Kidney glomerular epithelial cell (primary cell): ENCODE measurements at regions not wholly inside any gene's neighbourhood (a gene's known extent, or its start where the extent isn't known, plus 50 kb on each side); places are given as distances from the start of the nearest gene placed in this dataset.
A peak's percentile ranks its signal among the peaks of the same experiment; 100 is the strongest.

Experiments used
- DNase-seq: peaks from one replicate; lab custom pipeline; 2025; lab: John Stamatoyannopoulos, UW

DNA sequence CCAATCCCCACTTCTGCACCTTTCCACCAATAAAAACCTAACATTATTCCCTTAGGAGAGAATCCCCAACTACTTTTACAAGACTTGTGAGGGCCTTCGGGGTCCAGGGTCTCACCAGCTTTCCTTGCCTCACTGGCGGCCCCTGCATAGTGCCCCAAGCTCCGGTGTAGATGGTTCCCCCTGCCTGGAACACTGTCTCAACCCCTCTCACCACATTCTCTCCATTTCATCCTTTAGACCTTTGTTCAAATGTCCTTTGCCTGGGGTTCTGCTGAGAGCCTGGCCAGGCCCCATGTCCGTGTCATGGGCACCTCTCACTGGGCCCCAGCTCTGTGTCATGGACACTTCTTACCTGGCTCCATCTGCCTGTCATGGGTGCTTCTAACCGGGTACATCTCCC is 64.5 kb upstream of the SORCS3 start:
- no peak for DNase-seq

DNA sequence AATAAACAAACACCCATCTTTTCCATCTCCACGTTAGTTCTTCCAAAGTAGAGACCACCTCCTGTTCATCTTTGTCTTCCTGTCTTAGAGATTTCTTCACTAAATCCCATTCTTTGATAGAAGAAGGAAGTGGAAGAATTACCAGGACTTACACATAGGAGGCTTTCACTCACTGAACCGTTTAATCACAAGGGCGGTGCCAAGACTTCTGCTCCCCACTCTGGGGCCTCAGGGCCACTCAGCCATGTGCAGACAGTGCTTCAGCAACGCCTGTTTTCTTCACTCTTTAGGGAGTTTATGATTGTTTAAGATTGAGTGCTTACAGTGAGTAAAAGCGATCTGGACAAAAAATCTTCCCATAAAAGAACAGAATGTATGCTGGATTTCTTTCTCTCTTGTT is 63.9 kb upstream of the SORCS3 start:
- peak; percentile 40 for DNase-seq

DNA sequence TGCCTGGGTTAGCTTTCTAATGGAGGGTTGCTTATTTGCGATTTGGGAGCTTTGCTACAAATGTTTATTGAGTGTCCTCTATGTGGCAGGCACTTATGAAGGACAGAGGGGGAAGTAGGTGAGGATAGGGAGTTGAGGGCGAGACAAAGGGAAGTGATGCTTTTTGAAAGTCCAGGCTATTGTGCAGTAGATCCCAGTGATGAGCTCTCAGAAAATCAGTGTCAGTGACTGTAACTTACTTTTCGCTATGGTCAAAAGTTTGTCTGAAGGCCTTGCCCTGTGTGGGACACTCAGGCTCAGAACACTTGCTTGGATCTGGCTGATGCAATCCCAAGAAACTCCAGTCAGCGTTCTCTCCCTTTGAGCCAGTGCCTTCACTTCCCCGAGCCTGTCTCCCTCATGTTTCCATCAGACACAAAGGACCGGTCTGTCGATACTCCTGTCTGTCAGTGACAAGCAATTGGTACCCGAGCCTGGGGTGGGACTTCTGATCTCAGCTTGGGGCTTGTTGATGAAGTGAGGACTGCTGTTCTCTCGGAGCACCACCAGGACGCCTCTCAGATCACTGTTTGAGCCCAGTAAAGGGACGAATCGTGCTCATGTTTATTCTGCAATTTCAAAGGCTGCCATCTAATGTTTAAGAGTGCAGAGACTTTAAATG is 63.1 kb upstream of the SORCS3 start:
- no peak for DNase-seq

DNA sequence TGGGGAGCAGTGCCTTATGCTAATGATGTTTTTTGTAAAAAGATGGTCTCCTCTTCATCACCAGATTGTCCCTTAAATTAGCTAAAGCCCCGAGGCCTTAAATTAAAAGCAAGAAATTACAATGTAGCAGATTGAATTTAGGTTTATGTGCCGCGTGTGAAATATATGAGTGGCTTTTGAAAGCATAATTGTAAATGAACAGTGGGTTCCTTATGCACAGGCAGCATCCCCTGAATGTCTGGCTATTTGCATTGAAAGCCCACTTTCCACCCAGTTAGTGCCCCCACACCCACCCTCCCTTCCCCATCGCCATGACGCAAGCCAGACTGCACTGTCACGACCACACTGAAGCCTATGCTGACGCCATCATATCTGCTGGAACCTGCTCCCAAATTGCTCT is 62.4 kb upstream of the SORCS3 start:
- no peak for DNase-seq

DNA sequence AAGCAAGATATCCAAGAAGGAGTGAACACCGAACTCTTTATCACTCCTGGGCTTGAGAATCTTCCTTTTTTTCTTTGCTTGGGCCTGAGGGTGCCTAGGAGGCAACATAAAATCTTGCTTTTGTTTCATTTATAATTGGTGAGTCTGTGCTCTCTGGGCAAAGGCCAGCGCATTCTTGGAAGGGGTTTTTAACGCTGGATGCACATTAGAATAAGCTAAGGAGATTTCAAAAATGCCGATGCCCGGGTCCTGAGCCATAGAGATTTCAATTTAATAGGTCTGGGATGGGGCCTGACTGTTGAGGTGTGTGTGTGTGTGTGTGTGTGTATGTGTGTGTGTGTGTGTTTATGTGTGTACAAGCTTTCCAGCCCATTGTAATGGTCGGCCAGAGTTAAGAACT is 62.0 kb upstream of the SORCS3 start:
- no peak for DNase-seq

DNA sequence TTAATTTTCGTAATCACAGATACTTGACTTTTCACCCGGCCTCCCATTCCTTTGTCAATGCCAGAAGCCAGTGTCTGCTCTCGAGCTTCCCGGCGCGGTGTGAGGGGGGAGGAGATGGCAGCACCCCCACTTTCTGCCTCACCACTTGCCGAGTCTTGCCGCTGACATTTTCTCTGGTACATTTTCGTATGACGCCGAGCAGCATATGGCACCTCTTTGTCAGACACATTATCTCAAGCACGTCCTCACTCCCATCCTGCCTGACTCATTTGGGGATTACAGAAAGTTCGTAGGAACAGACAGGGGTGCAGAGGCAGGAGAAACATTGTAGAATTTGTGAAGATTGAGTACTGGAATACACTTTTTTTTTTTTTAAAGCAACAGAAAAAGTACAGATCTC is 60.8 kb upstream of the SORCS3 start:
- DNase-seq = no peak

DNA sequence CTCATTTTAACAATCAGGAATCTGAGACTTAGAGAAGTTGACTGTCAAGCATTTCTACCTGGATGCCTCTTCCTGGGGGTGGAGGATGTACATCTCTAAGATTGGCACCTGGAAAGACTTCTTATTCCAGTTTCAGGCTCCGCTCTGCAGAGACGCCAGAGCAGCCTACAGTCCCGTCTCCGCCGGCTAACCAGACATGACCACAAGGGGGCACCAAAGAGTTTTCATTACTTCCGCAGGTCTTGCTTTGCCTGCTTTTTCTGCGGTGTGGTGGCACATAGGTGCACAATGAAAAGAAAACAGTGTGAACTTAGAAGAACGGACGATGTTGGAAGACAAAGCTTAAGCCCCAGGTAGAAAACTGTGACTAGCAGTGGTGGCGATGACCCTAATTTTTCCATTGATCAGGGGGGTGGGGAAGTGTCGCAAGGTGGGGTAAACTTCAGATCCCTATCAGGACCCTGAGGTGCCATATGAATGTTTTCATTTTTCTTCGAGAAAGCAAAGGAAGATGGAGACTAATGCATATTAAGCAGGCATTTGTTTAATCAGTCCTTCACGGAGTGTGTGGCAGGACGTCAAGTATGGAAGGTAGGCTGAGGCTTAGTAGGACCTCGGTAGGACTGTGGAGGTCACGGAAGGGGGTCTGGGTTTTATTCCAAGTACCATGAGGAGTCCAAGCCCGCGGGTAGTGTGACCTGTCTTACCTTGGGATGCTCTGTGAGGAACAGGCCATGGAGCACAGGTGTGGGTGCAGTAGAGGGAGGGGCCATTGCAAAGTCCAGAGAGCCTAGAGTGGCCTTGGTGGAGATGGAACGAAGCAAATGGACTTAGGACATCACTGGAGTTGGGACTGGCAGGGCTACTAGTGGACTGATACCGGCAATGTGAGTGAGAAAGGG is 60.1 kb upstream of the SORCS3 start:
- peak; percentile 77 for DNase-seq

DNA sequence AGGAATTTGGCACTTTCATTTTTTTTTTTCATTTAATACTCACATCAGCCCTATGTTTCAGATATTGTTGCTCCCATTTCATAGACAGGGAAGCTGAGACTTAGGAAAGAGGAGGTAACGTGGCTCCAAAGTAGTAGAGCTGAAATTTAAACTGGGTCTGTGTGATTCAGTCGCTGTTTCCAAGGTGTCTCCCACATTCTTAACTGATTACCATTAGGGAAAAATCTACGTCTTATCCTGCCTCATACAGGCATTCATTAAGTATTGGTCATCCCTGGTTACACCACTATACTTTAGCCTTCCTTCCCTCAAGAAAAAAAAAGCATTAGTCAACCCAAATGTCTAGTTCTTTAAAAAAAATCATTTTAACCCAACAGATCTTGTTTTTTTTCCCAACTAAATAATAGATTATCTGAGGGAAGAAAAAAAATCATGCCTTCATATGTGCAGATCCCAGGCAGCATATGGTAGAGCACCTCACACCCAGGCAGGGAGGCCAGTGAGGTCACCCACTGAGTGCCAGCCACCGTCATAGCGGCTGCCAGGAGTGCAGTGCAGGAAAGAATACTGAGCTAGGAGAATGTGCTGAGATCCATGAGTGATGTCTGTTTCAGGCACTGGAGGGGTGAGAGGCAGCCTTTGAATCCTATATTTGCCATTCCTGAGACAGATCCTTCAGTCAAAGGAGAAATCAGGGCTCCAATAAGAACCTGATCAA is 59.0 kb upstream of the SORCS3 start:
- peak; percentile 38 for DNase-seq

DNA sequence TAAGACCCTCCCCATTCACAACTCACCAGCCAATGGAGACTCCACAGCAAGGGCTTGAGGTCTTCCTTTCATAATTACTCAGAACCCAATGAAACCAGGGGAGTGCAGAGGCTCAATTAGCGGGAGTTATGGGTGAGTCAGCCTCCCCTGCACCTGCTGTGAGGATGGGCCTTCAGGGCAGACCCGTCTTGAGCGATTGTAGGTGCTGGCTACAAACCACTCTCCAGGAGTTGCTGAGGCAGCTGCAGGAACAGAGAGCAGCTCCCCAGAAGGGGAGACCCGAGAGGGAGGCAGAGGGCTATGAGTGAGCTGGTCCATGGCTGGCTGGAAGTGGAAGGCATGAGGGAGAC is 58.5 kb upstream of the SORCS3 start:
- no peak for DNase-seq

DNA sequence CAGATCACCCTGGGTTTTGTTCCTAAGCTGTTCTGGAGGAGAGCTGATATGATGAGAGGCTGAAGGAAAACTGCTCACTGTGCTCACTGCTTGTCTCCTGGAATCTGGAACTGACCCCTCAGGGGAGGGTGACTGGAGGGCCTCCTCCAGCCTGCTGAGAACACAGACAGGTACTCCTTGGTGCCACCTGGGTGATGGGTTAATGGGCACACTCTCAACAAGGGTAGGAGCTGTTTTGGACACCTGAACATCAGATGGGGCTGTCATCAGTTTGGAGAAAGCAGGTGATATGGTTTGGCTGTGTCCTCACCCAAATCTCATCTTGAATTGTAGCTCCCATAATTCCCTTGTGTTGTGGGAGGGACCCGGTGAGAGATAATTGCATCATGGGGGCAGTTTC is 58.1 kb upstream of the SORCS3 start:
- DNase-seq = no peak

DNA sequence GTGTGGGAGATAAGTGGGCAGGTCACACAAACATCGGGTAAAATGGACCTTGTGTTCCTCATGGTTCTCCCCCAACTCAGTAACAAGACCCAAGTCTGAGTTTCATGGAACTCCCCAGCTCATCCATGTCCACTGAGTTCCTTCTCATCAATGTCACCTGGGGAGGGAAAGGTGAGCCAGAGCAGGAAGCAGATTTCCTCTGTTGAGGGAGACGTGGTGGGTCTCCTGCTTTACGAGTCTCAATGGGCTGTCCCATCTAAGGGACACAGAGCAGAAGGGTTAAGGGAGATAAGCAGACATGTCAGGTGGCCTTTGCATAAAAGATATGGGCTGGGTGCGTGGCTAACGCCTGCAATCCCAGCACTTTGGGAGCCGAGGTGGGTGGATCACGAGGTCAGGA is 56.5 kb upstream of the SORCS3 start:
- DNase-seq = no peak

DNA sequence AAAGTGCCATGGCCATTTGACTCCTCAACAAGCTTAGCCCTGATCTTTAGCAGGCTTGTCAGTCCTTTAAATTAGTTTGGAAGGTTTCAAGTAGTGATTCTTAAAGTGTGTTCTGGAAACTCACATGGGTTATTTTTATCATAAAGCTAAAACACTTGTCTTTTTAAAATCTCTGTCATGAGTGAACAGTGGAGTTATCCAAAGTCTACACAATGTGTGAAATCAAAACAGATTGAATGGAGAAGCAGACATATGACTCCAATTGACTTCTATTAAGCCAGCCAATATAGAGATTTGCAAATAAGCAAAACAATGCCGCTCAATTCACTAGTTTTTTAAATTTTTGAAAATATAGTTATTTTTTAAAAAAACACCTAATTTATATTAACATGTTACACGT is 53.3 kb upstream of the SORCS3 start:
- DNase-seq = no peak

DNA sequence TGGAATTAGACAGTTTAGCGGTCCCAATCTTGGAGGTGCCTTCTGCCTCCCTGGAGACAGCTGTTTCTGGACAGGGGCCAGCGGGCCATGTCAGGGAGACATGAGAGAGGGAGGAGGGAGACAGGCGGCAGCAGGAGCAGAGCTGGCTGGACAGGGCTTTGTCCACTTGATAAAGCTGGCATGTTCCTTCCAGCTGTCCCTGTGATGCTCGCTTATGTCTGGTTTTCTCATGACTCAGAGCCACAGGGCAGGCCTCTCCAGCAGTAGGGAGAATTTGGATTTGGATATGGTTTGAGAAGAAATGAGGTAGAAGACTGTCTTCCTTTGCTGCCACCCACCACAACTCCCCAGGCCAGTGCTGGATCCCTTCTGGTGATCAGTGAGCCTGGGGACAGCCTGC is 51.7 kb upstream of the SORCS3 start:
- peak; percentile 2 for DNase-seq

DNA sequence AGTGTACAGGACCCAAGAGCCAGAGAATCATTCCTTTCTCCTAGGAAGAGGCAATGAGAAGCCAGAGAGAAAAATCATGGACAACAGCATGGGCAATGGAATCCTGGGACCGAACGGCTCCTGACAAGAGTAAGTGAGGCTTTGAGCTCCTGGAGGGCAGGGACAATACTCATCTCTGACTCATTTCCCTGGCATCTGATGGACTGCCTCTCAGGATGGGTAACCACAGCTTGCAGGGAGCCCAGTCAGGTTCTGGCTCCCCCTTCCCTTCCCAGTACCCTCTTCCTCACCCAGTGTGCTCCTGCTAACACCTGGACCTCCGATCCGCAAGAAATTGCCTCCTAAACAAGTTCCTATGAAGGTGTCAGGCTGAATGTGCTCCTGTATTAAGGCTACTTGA is 51.2 kb upstream of the SORCS3 start:
- DNase-seq = peak; percentile 35
